Stimulated activated CD8-positive, alpha-beta memory T cell treated with anti-CD3 and anti-CD28 coated beads, Interleukin-4, amount 100 ng/mL, for 4 hours (primary cell): ENCODE measurements at regions not wholly inside any gene's neighbourhood (a gene's known extent, or its start where the extent isn't known, plus 50 kb on each side); places are given as distances from the start of the nearest gene placed in this dataset.
"Not testable (repeated sequence)": the region's sequence is repeated elsewhere in the genome, so short reads cannot be mapped to it uniquely, and the experiment has no call there.

Experiments
- DNase-seq, 2 donors: peaks; one replicate each; pipeline ENCODE4 v3.0.0-alpha.2; 2020; ENCODE audit warnings: low read depth in 2 of 2, low spot score in 1 of 2

GRCh38 chr10:28733245-28733644 lies 55.9 kb downstream of the BAMBI start:
- DNase-seq = no peak

GRCh38 chr10:28733647-28734046 lies 56.3 kb downstream of the BAMBI start:
- DNase-seq = no peak

DNA sequence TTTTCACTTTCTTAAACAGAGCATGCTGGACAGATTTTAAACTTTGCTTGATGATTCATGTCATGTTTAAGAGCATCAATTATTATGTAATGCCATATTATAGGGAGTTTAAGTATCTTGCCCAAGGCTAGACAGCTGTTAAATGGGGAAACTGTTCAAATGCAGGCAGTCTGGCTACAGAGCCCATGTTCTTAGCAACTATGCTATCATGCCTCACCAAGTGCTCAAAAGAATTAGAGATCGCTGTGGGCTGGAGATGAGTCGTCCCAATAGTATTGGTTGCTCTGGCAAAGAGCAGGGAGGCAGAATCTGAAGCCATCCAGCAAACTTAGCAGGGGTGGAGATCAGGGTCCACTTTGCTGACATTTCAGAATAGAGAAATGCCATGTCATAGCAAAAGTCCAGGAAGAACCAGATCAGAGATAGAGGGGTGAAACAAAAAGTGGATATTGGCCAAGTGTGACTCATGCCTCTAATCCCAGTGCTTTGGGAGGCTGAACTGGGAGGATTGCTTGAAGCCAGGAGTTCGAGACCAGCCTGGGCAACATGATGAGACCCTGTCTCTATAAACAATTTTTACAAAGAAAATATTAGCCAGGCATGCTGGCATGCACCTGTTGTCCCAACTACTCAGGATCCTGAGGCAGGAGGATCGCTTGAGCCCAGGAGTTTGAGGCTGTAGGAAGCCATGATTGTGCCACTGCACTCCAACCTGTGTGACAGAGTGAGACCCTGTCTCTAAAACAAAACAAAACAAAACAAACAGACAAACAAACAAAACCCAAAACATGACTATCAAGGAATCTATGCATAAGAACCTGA lies 57.8 kb downstream of the BAMBI start:
- no peak for DNase-seq

GRCh38 chr10:28737096-28737495 lies 59.8 kb downstream of the BAMBI start:
- no peak for DNase-seq

DNA sequence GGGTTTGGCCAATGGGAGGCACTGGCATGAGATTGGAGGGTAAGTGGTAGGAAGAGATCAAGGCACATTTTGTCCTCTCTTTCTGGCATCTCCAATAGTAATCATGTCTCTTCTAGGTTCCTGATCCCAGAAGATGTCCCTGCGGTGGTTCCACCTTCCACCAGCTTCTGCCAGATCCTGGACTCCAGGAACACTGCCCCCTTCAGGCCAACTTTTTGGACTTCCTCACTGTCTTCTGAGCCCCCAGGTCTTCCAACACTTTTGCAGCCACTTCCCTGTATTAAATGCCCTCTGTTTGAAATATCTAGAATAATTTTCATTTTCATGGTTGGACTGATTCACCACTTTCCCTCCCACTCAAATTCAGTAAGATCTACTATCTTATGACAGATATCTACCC lies 60.9 kb downstream of the BAMBI start:
- no peak for DNase-seq

GRCh38 chr10:28743576-28743975 lies 66.3 kb downstream of the BAMBI start:
- DNase-seq = no peak

- DNase-seq = no peak
Measured at GRCh38 chr10:28744069-28744768, 66.9 kb downstream of the BAMBI start.

GRCh38 chr10:28754930-28755718 lies 77.8 kb downstream of the BAMBI start:
- DNase-seq = no peak

DNA sequence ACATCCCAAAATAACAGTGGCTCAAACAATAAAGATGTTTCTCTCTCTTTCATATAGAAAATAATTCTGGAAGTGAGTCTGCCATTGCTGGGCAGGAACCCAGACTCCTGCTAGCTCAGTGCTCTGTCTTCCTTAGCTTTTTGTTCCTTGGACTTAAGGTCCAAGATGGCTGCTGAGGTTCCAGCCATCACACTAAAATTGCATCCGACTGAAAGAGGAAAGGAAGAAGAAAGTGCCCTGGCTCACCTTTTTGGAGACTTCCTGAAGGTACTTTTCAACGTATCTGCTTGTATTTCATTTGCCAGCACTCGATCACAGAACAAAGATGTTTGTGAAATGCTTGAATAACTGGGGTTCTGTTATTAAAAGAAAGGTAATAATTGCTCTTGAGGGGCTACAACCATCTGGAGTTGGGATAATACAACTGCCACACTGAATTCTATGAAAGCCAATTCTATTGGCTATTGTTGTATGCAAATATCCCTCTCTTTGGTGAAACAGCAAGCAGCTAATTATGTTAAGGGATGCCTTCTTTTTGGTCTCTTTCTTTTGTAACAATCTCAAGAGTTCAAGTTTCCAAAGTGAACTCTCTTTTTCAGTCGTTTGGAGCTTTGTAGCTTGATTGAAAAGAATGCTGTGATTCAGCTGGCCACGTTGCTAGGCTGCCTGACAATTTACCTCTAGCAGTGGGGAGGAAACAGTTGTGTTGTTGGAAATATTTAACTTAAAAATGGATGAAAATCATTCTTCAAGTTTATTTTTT lies 83.9 kb downstream of the BAMBI start:
- DNase-seq = no peak

DNA sequence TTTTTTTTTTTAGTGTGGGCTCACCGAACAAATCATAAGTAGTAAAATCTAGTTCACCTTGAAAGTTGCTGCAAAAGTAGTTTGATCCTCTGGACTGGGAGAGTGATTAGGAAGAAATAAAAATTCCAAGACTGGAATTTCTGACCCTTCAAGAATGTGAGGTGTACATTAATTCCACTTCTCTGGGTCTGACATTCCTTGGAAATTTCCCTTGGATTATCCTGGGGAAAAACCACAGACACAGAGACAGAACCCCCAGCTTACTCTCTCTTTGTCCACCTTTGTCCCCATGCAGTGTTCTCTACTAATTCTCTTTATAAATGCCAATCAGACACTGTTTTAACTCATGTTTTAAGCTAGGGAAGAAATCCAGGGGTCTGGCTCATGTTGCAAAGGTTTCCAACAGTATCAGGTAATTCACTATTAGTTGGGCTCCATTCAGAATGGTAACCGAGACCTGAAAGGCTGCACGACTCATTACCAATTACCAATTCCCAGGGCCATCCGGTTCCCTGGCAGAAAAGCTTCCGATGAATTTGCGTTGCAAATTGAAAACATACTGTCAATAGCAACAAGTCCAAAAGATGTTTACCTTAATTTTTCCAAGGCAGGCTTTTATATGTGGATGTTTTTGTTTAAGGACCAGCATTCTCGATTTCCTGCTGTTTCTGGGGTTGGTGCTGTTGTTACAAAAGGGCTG lies 86.3 kb downstream of the BAMBI start:
- no peak for DNase-seq

DNA sequence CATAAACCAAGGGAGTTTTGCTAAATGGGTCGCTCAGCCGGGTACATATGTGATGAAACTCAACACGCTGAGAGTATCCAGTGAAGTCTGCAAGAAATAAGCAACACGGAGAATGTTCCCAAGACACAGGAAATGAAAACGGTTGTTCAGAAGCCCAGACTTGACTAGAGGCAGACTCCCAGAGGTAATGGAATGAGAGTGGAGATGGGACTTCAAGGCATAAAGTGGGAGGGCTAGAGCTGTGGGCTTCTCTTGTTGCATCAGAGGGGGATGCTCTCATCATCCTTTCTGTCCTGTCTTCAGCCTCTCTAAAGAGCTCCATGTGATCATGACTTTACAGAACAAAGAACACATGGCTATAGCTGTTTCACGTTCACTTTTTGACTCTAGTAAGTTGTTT lies 88.3 kb downstream of the BAMBI start:
- no peak for DNase-seq

GRCh38 chr10:28768227-28768626 lies 90.9 kb downstream of the BAMBI start:
- no peak for DNase-seq

DNA sequence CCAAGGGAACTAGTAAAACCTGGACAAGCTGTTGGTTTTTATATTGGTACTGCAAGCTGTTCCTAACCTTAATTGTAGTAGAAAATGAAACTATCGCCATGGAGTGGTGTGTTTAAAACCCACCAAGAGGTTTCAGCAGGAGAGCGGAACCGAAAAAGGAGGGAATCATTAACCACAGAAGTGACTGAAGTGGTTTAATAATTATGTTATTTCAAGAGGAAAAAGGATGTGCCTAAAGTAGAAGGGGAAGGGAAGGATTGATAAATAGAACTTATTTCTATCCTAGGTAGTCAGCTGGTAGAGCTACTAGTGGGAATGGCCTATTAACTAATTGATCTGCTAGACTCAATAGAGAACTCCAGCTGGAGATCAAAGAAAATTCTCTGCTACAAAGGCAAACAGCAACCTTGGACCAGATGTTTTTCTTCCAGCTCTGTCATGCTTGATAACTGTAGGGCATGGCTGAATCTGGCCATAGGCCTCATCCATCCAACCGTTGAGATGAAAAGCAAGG lies 91.8 kb downstream of the BAMBI start:
- DNase-seq = no peak

DNA sequence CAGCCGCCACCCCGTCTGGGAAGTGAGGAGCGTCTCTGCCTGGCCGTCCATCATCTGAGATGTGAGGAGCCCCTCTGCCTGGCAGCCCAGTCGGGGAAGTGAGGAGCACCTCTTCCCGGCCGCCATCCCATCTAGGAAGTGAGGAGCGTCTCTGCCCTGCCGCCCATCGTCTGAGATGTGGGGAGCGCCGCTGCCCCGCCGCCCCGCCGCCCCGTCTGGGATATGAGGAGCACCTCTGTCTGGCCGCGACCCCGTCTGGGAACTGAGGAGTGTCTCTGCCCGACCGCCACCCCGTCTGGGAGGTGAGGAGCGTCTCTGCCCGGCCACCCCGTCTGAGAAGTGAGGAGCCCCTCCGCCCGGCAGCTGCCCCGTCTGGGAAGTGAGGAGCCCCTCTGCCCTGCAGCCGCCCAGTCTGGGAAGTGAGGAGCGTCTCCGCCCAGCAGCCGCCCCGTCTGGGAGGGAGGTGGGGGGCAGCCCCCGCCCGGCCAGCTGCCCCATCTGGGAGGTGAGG lies 94.3 kb downstream of the BAMBI start:
- DNase-seq = not testable (repeated sequence)

- no peak for DNase-seq
Measured at GRCh38 chr10:28774051-28774995, 97.0 kb downstream of the BAMBI start.

DNA sequence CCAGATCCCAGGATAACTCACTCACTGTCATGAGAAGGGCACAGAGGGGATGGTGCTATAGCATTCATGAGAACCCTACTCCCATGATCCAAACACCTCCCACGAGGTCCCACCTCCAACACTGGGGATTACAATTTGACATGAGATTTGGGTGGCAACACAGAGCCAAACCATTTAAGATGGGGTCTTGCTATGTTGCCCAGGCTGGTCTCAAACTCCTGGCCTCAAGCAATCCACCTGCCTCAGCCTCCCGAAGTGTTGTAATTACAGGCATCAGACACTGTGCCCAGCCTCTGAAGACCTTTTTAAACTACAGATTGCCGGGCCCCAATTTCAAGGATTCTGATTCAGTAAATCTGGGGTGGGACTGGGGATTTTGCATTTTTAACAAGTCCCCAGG lies 98.5 kb downstream of the BAMBI start:
- no peak for DNase-seq

DNA sequence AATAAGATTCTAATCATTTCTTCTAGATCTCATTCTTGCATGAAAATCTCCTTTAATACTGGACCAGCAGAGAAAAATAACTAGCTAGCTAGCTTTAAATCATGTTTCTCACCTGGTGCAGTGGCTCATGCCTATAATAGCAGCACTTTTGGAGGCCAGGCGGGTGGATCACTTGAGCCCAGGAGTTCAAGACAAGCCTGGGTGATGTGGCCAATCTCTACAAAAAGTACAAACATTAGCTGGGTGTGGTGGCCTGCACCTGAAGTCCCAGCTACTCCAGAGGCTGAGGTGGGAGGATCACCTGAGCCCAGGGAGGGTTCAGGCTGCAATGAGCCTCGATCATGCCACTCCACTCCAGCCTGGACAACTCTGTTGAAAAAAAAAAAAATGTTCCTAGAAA lies 99.2 kb downstream of the BAMBI start:
- DNase-seq = no peak

DNA sequence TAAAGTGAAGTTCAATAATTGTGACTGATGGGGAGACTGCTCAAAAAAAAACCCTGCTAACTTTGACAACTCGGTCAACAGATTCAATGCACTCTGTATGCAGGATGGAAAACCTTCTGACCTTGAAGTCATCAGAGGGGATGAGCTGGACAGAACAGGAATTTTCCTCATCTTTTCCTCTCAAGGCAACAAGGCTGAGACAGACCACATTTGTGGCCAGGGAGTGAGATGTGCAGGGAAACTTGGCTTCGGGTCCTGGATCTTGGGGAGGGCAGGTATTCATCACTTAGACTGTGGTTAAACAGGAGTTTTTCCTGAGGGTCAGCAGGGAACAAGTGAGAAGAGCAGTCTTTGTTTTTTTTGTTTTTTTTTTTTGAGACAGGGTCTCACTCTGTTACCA lies 100.6 kb downstream of the BAMBI start:
- no peak for DNase-seq

GRCh38 chr10:28778524-28778923 lies 101.2 kb downstream of the BAMBI start:
- DNase-seq = no peak
